ENCODE measurements at regions not wholly inside any gene's neighbourhood (a gene's known extent, or its start where the extent isn't known, plus 50 kb on each side); places are given as distances from the start of the nearest gene placed in this dataset.
"Not testable (repeated sequence)": the region's sequence is repeated elsewhere in the genome, so short reads cannot be mapped to it uniquely, and the experiment has no call there.

GRCh38 chr13:86253497-86253896, 454.3 kb upstream of the SLITRK6 start:
- not testable (repeated sequence) for H3K27ac ChIP-seq

DNA sequence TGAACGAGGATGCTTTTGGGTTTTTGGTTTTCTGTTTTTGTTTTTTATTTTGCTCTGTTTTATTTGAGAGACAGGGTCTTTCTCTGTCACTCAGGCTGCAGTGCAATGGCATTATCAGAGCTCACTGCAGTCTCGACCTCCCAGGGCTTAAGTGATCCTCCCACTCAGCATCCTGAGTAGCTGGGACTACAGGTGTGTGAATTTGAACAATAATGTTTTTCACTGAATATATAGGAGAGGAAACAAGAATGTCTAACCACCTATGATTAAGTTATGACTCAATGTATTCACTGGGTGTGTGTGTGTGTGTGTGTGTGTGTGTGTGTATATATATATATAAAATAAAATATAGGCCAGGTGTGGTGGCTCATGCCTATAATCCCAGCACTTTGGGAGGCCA, 456.6 kb upstream of the SLITRK6 start:
- H3K27ac ChIP-seq = not testable (repeated sequence)

DNA sequence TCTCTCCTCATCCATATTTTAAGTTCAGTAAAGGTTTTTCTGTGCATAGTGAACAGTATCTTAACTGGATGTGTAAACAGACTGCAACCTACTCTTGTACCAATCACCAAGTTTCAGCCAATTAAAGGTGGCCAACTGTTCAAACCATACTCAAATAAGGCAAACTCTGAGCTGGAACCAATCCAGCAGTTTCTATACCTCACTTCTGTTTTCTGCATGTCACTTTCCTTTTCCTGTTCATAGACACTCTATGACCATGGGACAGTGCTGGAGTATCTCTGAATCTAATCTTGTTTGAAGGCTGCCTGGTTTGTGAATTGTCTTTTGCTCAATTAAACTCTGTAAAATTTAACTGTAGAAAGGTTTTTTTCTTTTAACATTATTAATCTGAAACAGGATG, 470.3 kb upstream of the SLITRK6 start:
- TF ChIP-seq, protein P1, sequence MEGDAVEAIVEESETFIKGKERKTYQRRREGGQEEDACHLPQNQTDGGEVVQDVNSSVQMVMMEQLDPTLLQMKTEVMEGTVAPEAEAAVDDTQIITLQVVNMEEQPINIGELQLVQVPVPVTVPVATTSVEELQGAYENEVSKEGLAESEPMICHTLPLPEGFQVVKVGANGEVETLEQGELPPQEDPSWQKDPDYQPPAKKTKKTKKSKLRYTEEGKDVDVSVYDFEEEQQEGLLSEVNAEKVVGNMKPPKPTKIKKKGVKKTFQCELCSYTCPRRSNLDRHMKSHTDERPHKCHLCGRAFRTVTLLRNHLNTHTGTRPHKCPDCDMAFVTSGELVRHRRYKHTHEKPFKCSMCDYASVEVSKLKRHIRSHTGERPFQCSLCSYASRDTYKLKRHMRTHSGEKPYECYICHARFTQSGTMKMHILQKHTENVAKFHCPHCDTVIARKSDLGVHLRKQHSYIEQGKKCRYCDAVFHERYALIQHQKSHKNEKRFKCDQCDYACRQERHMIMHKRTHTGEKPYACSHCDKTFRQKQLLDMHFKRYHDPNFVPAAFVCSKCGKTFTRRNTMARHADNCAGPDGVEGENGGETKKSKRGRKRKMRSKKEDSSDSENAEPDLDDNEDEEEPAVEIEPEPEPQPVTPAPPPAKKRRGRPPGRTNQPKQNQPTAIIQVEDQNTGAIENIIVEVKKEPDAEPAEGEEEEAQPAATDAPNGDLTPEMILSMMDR (conservative IDR thresholded peaks at IDR 0.05) = no peak
- TF ChIP-seq ZFX (IDR thresholded peaks at IDR 0.05) = no peak
- H3K27ac ChIP-seq = no peak overlapping the region

GRCh38 chr13:86282442-86282841, 483.2 kb upstream of the SLITRK6 start:
- H3K27ac ChIP-seq = no peak overlapping the region
- TF ChIP-seq, protein P1 (conservative IDR thresholded peaks at IDR 0.05) = no peak
- TF ChIP-seq ZFX (IDR thresholded peaks at IDR 0.05) = no peak

DNA sequence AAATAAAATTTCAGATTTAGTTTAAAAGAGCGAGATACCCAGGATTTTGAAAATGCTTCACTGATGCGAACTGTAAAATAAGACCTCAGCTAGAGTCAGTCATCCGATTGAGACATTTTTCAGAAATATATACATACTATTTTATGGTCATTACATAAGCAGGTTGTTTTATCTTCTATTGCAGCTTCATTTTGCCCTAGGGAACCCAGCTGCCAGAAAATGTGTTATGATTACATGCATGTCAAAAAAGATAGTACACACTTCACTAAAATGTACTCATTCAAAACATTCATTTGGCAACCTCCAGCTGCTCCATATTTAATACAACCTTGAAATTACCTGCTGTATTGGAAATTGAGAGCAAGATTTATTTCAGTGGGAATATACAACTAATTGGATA, 483.8 kb upstream of the SLITRK6 start:
- H3K27ac ChIP-seq = no peak overlapping the region
- no peak for TF ChIP-seq ZFX (IDR thresholded peaks at IDR 0.05)
- TF ChIP-seq, protein P1 (conservative IDR thresholded peaks at IDR 0.05) = no peak

- TF ChIP-seq, protein P1 (conservative IDR thresholded peaks at IDR 0.05) = no peak
- TF ChIP-seq ZFX (IDR thresholded peaks at IDR 0.05) = no peak
- no peak overlapping the region for H3K27ac ChIP-seq
Observed at GRCh38 chr13:86298725-86299124, 499.5 kb upstream of the SLITRK6 start.

GRCh38 chr13:86299128-86299527, 499.9 kb upstream of the SLITRK6 start:
- no peak for TF ChIP-seq ZFX (IDR thresholded peaks at IDR 0.05)
- TF ChIP-seq, protein P1 (conservative IDR thresholded peaks at IDR 0.05) = no peak
- H3K27ac ChIP-seq = no peak overlapping the region

GRCh38 chr13:86309881-86310280, 510.7 kb upstream of the SLITRK6 start:
- TF ChIP-seq, protein P1 (conservative IDR thresholded peaks at IDR 0.05) = no peak
- no peak for TF ChIP-seq ZFX (IDR thresholded peaks at IDR 0.05)
- no peak overlapping the region for H3K27ac ChIP-seq

- TF ChIP-seq, protein P1 (conservative IDR thresholded peaks at IDR 0.05) = no peak
- TF ChIP-seq ZFX (IDR thresholded peaks at IDR 0.05) = no peak
- no peak overlapping the region for H3K27ac ChIP-seq
Observed at GRCh38 chr13:86313421-86313820, 514.2 kb upstream of the SLITRK6 start.
